MM.1S (cell line): ENCODE measurements at regions not wholly inside any gene's neighbourhood (a gene's known extent, or its start where the extent isn't known, plus 50 kb on each side); places are given as distances from the start of the nearest gene placed in this dataset.

Source experiments
- EZH2 ChIP-seq: fragments of 300-600 bp; sonication (generic); optimal IDR thresholded peaks from 2 replicates; pipeline ENCODE3; 2017; ENCODE audit warnings: low read depth, mild to moderate bottlenecking, antibody characterized with exemption, low read length, mixed read lengths
- TF ChIP-seq, protein P1 (sequence below): fragments of 300-600 bp; sonication (generic); IDR thresholded peaks from 2 replicates; pipeline ENCODE4 v1.5.1; 2016; ENCODE audit warnings: antibody characterized with exemption, low read length, mixed read lengths

GRCh38 chr20:40894237-40894630 is 134.4 kb upstream of the TOP1 start:
- TF ChIP-seq, protein P1, sequence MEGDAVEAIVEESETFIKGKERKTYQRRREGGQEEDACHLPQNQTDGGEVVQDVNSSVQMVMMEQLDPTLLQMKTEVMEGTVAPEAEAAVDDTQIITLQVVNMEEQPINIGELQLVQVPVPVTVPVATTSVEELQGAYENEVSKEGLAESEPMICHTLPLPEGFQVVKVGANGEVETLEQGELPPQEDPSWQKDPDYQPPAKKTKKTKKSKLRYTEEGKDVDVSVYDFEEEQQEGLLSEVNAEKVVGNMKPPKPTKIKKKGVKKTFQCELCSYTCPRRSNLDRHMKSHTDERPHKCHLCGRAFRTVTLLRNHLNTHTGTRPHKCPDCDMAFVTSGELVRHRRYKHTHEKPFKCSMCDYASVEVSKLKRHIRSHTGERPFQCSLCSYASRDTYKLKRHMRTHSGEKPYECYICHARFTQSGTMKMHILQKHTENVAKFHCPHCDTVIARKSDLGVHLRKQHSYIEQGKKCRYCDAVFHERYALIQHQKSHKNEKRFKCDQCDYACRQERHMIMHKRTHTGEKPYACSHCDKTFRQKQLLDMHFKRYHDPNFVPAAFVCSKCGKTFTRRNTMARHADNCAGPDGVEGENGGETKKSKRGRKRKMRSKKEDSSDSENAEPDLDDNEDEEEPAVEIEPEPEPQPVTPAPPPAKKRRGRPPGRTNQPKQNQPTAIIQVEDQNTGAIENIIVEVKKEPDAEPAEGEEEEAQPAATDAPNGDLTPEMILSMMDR, result no peak
- TF ChIP-seq EZH2, result no peak
